Iris pigment epithelial cell (primary cell): ENCODE measurements at regions not wholly inside any gene's neighbourhood (a gene's known extent, or its start where the extent isn't known, plus 50 kb on each side); places are given as distances from the start of the nearest gene placed in this dataset.

Source experiments
- DNase-seq: peaks from one replicate; pipeline ENCODE4 v3.0.0-alpha.2; 2011; ENCODE audit warnings: low read depth

- DNase-seq = no peak
These were observed 62.7 kb downstream of the NPTX2 start for GRCh38 chr7:98679741-98680140.

DNA sequence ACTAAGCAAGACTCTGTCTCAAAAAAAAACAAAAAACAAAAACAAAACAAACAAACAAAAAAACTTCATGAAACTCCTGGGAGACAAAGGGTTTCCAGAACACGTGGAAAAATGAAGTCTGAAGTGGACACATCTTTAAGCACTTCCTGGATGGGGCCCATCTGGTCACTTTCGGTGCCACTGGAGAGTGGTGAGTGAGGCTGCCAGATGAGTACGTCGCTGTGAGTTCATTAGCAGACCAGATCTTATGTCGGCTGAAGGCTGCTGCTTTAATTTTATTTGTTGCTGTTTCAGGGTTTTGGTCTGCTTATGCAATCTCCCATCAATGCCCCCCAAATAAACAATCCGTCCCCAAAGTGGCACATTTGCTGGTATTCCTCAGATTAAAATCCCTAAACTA lies 64.4 kb downstream of the NPTX2 start:
- DNase-seq = no peak

DNA sequence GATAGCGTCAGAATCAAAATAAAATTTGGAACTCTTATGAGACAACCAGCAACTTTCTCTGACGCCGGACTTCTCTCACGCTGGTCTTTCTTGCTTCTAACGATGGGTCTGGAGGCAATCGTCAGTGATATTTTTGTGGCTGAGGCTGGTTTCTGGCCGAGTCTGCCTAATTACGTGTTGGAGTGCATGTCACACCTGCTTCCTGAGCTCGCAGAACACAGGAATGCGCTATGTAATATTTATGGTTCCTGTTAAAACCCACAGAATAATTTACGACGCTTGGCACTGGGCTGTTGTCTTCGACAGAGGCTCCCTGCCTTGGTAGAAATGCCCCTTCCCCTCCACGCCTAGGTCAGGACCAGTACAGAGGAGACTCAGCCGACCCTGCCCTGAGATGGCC lies 64.9 kb downstream of the NPTX2 start:
- no peak for DNase-seq

DNA sequence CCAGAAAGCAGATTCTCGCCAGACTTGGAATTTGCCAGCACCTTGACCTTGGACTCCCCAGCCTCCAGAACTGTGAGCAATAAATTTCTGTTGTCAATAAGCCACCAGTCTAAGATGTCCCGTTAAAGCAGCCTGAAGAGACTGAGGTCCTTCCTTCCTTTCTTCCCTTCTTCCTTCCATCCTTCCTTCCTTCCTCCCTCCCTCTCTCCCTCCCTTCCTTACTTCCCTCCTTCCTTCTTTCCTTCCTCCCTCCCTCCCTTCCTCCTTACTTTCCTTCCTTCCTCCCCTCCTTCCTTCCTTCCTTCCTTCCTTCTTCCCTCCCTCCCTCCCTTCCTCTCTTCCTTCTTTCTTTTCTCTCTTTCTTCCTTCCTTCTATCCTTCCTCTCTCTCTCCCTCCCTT lies 66.4 kb downstream of the NPTX2 start:
- DNase-seq = no peak

- no peak for DNase-seq
These were observed 68.5 kb downstream of the NPTX2 start for GRCh38 chr7:98685541-98685940.

DNA sequence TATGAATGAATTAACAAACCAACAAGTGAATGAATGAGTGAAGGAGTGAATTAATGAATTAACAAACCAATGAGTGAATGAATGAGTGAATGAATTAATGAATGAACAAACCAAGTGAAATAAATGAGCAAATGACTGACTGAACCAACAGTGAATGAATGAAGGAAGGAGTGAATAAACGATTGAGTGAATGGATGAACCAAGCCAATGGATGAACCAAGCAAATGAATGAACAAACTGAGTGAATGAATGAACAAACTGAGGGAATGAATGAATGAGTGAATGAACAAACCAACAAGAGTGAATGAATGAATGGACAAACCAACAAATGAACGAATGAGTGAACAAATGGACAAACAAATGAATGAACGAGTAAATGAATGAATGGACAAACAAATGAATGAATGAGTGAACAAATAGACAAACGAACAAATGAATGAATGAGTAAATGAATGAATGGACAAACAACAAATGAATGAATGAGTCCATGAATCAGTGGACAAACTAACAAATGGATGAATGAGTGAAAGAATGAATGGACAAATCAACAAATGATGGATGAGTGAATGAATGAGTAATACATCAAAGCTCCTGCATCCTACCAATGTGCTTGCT lies 69.5 kb downstream of the NPTX2 start:
- no peak for DNase-seq

GRCh38 chr7:98687111-98687751 lies 70.1 kb downstream of the NPTX2 start:
- no peak for DNase-seq

- no peak for DNase-seq
These were observed 74.5 kb downstream of the NPTX2 start for GRCh38 chr7:98691619-98692018.

- no peak for DNase-seq
These were observed 80.0 kb downstream of the NPTX2 start for GRCh38 chr7:98697083-98697482.

GRCh38 chr7:98697485-98698240 lies 80.6 kb downstream of the NPTX2 start:
- no peak for DNase-seq

- DNase-seq = no peak
These were observed 81.9 kb downstream of the NPTX2 start for GRCh38 chr7:98698976-98699375.

- no peak for DNase-seq
These were observed 83.4 kb downstream of the NPTX2 start for GRCh38 chr7:98700533-98700932.

DNA sequence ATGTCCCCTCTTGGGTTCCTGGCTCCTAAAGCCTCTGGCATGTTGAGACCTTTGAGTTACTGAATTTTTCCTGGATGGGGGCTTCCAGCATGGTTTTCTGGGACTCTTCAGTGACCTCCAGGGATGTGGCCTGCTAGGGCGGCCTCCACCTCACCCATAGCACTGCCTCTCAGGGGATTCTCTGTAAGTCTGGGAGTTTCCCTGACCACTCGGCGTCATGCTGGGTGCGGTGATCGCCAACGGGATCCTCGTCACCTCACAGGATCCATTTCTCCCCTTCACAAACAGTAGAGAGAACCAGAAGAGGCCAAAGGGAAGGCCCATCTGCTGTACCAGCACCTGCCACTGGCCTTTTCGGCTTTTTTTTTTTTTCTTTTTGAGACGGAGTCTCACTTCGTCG lies 84.3 kb downstream of the NPTX2 start:
- DNase-seq = no peak

DNA sequence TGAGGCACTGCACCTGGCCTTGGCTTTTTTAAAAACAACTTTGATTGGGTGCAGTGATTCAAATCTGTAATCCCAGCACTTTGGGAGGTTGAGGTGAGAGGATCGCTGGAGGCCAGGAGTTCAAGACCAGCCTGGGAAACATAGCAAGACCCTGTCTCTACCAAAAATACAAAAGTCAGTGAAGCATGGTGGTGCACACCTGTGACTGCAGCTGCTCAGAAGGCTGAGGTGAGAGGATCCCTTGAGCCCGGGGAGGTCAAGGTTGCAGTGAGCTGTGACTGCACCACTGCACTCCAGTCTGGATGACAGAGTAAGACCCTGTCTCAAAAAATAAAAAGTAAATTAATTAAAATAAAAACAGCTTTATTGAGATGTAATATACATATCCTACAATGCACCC lies 84.9 kb downstream of the NPTX2 start:
- no peak for DNase-seq

- no peak for DNase-seq
These were observed 86.8 kb downstream of the NPTX2 start for GRCh38 chr7:98703916-98704315.

GRCh38 chr7:98705626-98706025 lies 88.5 kb downstream of the NPTX2 start:
- DNase-seq = no peak

- no peak for DNase-seq
These were observed 90.0 kb downstream of the NPTX2 start for GRCh38 chr7:98707076-98707475.

GRCh38 chr7:98711945-98712344 lies 94.9 kb downstream of the NPTX2 start:
- DNase-seq = no peak

DNA sequence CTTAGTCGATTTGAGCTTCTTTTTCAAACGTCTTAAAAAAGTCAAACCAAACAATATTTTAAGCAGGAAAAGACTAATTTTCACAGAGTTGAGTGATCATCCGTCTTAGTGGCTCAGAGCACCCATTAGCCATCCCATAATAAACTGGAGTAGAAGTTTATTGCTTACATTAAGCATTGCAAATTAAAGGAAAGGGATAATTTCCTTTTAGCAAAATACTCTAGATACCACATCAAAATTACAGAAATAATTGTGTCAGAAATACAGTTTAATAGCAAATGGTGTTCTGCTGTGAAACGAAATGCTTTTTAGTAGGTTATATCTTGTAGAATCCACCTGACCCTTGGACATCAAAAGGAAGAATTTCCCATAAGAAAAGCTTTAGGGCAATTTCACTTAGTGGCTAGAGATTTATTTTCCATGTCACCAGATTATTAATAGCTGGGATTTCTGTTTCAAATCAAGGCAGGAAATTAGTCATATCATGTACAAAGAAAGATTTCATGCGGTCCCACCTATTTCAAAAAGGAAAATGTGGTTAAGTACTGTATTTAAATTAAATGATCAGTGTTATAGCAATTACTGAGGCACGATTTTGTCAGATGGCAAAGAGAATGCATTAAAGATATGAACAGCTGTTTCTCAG lies 96.2 kb downstream of the NPTX2 start:
- no peak for DNase-seq

DNA sequence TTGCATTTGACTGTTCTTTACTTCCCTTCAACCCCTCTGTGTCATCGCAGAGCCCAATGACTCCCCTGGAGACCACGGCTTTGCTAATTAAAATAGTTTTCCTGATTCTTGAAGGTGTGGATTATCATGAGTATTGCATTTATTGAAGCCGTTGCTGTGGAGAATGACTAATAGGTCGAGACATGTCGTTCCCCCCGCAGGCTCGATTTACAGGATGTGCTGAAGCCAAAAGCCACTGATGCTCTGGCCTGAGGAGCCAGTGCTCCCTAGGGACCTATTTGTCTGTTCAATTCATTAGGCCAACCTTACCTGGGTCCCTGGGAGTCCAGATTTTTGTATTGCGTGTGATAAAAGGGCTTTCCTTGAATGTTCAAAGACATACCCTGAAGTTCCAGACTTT lies 102.3 kb downstream of the NPTX2 start:
- no peak for DNase-seq

DNA sequence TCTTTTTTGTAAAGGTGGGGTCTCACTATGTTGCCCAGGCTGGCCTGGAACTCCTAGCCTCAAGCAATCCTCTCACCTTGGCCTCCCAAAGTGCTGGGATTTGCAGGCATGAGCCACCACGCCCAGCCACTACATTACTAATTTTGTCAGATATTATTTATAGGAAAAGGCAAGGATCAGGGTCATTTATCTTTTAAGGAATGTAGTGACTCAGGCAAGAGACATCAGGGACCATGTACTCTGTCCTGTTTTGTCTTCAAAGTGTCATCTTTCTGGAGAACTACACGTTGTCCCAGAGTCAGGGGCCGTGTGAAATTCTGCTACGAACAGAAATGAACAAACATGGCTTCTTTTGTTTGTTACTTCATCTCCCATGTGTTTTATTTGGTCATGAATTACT lies 105.3 kb downstream of the NPTX2 start:
- DNase-seq = no peak

DNA sequence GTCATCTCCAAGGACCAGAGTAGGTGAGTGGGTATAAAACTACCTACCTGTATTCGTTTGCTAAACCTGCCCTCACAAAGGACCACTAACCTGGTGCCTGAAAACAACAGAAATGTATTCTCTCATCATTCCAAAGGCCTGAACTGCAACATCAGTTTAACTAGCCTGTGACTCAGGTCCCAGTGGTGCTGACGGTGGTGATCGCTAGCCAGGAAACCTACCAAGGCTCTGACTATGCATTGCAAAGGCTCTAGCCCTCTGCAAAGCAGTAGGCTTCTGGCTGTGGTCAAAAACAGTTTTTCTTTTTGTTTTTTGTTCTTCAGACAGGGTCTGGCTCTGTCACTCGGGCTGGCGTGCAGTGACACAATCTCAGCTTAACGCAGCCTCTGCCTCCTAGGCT lies 107.5 kb downstream of the NPTX2 start:
- DNase-seq = no peak

GRCh38 chr7:98727146-98727709 lies 110.1 kb downstream of the NPTX2 start:
- DNase-seq = no peak
